Liver (tissue), 8 donors: ENCODE measurements at regions not wholly inside any gene's neighbourhood (a gene's known extent, or its start where the extent isn't known, plus 50 kb on each side); places are given as distances from the start of the nearest gene placed in this dataset.

Experiments used
- DNase-seq: peaks from one replicate; pipeline ENCODE4 v3.0.0-alpha.2; 2017; ENCODE audit warnings: low spot score
- H3K27ac ChIP-seq, 2 donors: one replicate each; pipeline ENCODE4 v1.7.0; 2013; ENCODE audit warnings: inconsistent platforms in 2 of 2, low read length in 2 of 2, control low read depth in 1 of 2, low read depth in 1 of 2, mild to moderate bottlenecking in 1 of 2
- H3K27me3 ChIP-seq, 4 donors: one replicate each; pipeline versions ENCODE4 v1.6.1 to v1.7.0; 2013; ENCODE audit warnings: low read length in 3 of 4, inconsistent platforms in 1 of 4, mild to moderate bottlenecking in 1 of 4, moderate library complexity in 1 of 4; ENCODE audit not compliant: control insufficient read depth in 4 of 4, insufficient read depth in 4 of 4
- H3K36me3 ChIP-seq, 4 donors: one replicate each; pipeline versions ENCODE4 v1.6.1 to v1.7.0; 2013; ENCODE audit warnings: low read length in 3 of 4, mild to moderate bottlenecking in 3 of 4, low read depth in 1 of 4, moderate library complexity in 1 of 4; ENCODE audit not compliant: control insufficient read depth in 4 of 4, insufficient read depth in 3 of 4
- H3K4me1 ChIP-seq, 4 donors: one replicate each; pipeline versions ENCODE4 v1.6.1 to v1.7.0; 2013; ENCODE audit warnings: low read length in 3 of 4, mild to moderate bottlenecking in 3 of 4, moderate library complexity in 1 of 4; ENCODE audit not compliant: control insufficient read depth in 4 of 4, insufficient read depth in 4 of 4
- H3K4me3 ChIP-seq, 3 donors: one replicate each; pipeline versions ENCODE4 v1.6.1 to v1.7.0; 2013; ENCODE audit warnings: low read length in 3 of 3, control low read depth in 1 of 3, low read depth in 1 of 3, mild to moderate bottlenecking in 1 of 3
- H3K9ac ChIP-seq, 2 donors: one replicate each; pipeline ENCODE4 v1.7.0; 2013; ENCODE audit warnings: low read length in 2 of 2, mild to moderate bottlenecking in 2 of 2, moderate library complexity in 2 of 2, control low read depth in 1 of 2, low read depth in 1 of 2
- H3K9me3 ChIP-seq, 4 donors: one replicate each; pipeline versions ENCODE4 v1.6.1 to v1.7.0; 2013; ENCODE audit warnings: low read length in 3 of 4; ENCODE audit not compliant: control insufficient read depth in 4 of 4
- CTCF ChIP-seq: fragments of 150-350 bp; IDR thresholded peaks from 2 replicates; pipeline ENCODE4 v1.5.1; 2017; ENCODE audit warnings: improper control_type of control experiment, low read depth, low read length; ENCODE audit not compliant: missing input control
- EGR1 ChIP-seq, 2 donors: IDR thresholded peaks; 2 replicates each; pipeline ENCODE4 v1.6.1; 2016 to 2018; ENCODE audit warnings: antibody characterized with exemption in 2 of 2, low read depth in 2 of 2
- FOXA1 ChIP-seq: IDR thresholded peaks from 2 replicates; pipeline ENCODE4 v1.6.1; 2016; ENCODE audit warnings: antibody characterized with exemption
- FOXA2 ChIP-seq: IDR thresholded peaks from 2 replicates; pipeline ENCODE4 v1.6.1; 2016; ENCODE audit warnings: antibody characterized with exemption
- GABPA ChIP-seq, 2 donors: IDR thresholded peaks in 1 of 2; conservative IDR thresholded peaks in 1 of 2; 2 replicates each; pipeline ENCODE4 v1.6.1; 2016; ENCODE audit warnings: antibody characterized with exemption in 2 of 2, mild to moderate bottlenecking in 1 of 2, moderate library complexity in 1 of 2
- HNF4G ChIP-seq: IDR thresholded peaks from 2 replicates; pipeline ENCODE4 v1.6.1; 2016; ENCODE audit warnings: antibody characterized with exemption
- JUND ChIP-seq, 2 donors: IDR thresholded peaks; 2 replicates each; pipeline ENCODE4 v1.6.1; 2016; ENCODE audit warnings: antibody characterized with exemption in 2 of 2
- MAX ChIP-seq: IDR thresholded peaks from 2 replicates; pipeline ENCODE4 v1.6.1; 2016; ENCODE audit warnings: antibody characterized with exemption
- NR2F2 ChIP-seq: IDR thresholded peaks from 2 replicates; pipeline ENCODE4 v1.6.1; 2016; ENCODE audit warnings: antibody characterized with exemption
- RAD21 ChIP-seq, 2 donors: IDR thresholded peaks; 2 replicates each; pipeline ENCODE4 v1.6.1; 2016; ENCODE audit warnings: antibody characterized with exemption in 2 of 2, mild to moderate bottlenecking in 2 of 2
- REST ChIP-seq: IDR thresholded peaks from 2 replicates; pipeline ENCODE4 v1.6.1; 2016; ENCODE audit warnings: antibody characterized with exemption, mild to moderate bottlenecking
- RXRA ChIP-seq, 2 donors: IDR thresholded peaks; 2 replicates each; pipeline ENCODE4 v1.6.1; 2017 to 2018; ENCODE audit warnings: antibody characterized with exemption in 2 of 2, mild to moderate bottlenecking in 1 of 2
- SP1 ChIP-seq: IDR thresholded peaks from 2 replicates; pipeline ENCODE4 v1.6.1; 2018; ENCODE audit warnings: antibody characterized with exemption, mild to moderate bottlenecking
- TAF1 ChIP-seq: conservative IDR thresholded peaks from 2 replicates; pipeline ENCODE4 v1.6.1; 2016; ENCODE audit warnings: antibody characterized with exemption, mild to moderate bottlenecking
- YY1 ChIP-seq: IDR thresholded peaks from 2 replicates; pipeline ENCODE4 v1.6.1; 2016; ENCODE audit warnings: antibody characterized with exemption, mild to moderate bottlenecking
- ZBTB33 ChIP-seq: IDR thresholded peaks from 2 replicates; pipeline ENCODE4 v1.6.1; 2016; ENCODE audit warnings: antibody characterized with exemption
- WGBS: extraction: QIAGEN DNeasy Blood & Tissue Kit; methylation state at CpG from one replicate; pipeline ENCODE4 v1.1.7; 2013; 5-methylcytosine and 5-hydroxymethylcytosine counted together
- donor health status: healthy.
- donor health status: healthy.
- donor health status: healthy.
- donor health status: healthy.
- donor health status: healthy.

- no peak for TF ChIP-seq RXRA (IDR thresholded peaks at IDR 0.05)
- TF ChIP-seq CTCF: no peak
- no peak for TF ChIP-seq GABPA (IDR thresholded peaks at IDR 0.05 in 1 of 2, conservative IDR thresholded peaks at IDR 0.05 in 1 of 2)
- no peak for TF ChIP-seq EGR1 (IDR thresholded peaks at IDR 0.05; ENCODE audit: low read depth in 2 of 2)
- TF ChIP-seq FOXA2: no peak
- TF ChIP-seq NR2F2: no peak
- no peak for TF ChIP-seq SP1
- TF ChIP-seq REST: no peak
- no peak for TF ChIP-seq YY1
- no peak for TF ChIP-seq ZBTB33
- TF ChIP-seq RAD21 (IDR thresholded peaks at IDR 0.05): no peak
- Histone ChIP-seq H3K4me1 (no peaks in the 10 kb centered on the region), H3K27ac (no peak overlapping the region), H3K36me3 (no peaks in the 10 kb centered on the region), H3K9me3 (no peaks in the 10 kb centered on the region), H3K27me3 (no peaks in the 10 kb centered on the region), H3K9ac (no peak overlapping the region), H3K4me3 (no peak overlapping the region)
- no peak for DNase-seq
- 59% methylated on average over 1 of the region's 1 CpG for WGBS
Observed at GRCh38 chr3:190733591-190734146, 128.8 kb downstream of the GMNC start.

GRCh38 chr3:190731596-190731995, 130.9 kb downstream of the GMNC start:
- Histone ChIP-seq H3K4me3 (no peak overlapping the region), H3K27ac (no peak overlapping the region), H3K36me3 (no peaks in the 10 kb centered on the region), H3K9ac (no peak overlapping the region), H3K4me1 (no peaks in the 10 kb centered on the region), H3K9me3 (no peaks in the 10 kb centered on the region), H3K27me3 (no peaks in the 10 kb centered on the region)
- no peak for DNase-seq
- 87% methylated on average over 2 of the region's 2 CpGs for WGBS
- TF ChIP-seq YY1 (no peak), RXRA (IDR thresholded peaks at IDR 0.05) (no peak), CTCF (no peak), EGR1 (IDR thresholded peaks at IDR 0.05; ENCODE audit: low read depth in 2 of 2) (no peak), FOXA1 (no peak), JUND (IDR thresholded peaks at IDR 0.05) (no peak), NR2F2 (no peak), GABPA (IDR thresholded peaks at IDR 0.05 in 1 of 2, conservative IDR thresholded peaks at IDR 0.05 in 1 of 2) (no peak), SP1 (no peak), REST (no peak), HNF4G (no peak), MAX (no peak), TAF1 (no peak)
